ENCODE measurements at regions not wholly inside any gene's neighbourhood (a gene's known extent, or its start where the extent isn't known, plus 50 kb on each side); places are given as distances from the start of the nearest gene placed in this dataset.

DNA sequence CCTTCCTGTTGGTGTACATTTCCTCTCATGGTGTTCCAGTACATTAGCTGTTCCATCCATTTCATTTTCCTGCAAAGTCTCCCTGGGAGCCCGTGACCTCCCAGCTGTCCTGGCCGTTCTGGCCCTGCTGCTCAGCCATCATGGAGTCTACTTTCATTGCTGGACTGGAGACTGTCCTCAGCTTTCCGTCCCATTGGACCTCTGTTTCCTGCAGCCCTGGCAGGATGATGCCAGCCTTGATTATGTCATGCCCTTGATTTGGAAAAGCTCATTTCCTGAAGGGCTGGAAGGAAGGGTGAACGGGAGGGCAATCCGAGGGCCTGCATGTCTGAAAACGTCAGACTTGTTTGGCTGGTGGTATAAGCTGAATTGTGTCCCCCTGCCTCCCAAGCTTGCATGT lies 205.5 kb upstream of the HS6ST1 start:
- TF ChIP-seq EZH2phosphoT487 (IDR thresholded peaks at IDR 0.05; ENCODE audit: low read depth) (no peak), CTCF (IDR thresholded peaks at IDR 0.05; ENCODE audit: low read depth, low read length) (no peak)
